Naive B cell (primary cell): ENCODE measurements at regions not wholly inside any gene's neighbourhood (a gene's known extent, or its start where the extent isn't known, plus 50 kb on each side); places are given as distances from the start of the nearest gene placed in this dataset.
A peak's percentile ranks its signal among the peaks of the same experiment; 100 is the strongest.

Source experiments
- ATAC-seq, 2 donors: fragments of 150-1000 bp; cut with Tn5 transposase; 2 replicates each; pipeline ENCODE4 v1.10.0; 2021; ENCODE audit warnings: low read depth in 2 of 2, mild to moderate bottlenecking in 2 of 2, moderate library complexity in 2 of 2
- DNase-seq: peaks from one replicate; pipeline ENCODE4 v3.0.0; 2022
- H3K27ac Mint-ChIP-seq, 6 donors: one replicate each; pipeline ENCODE4 v1.8.0; 2020 to 2022; ENCODE audit warnings: mild to moderate bottlenecking in 6 of 6, mixed read lengths in 6 of 6, moderate library complexity in 5 of 6, inconsistent platforms in 2 of 6
- H3K27me3 Mint-ChIP-seq, 3 donors: one replicate each; pipeline ENCODE4 v1.8.0; 2021 to 2022; ENCODE audit warnings: mixed read lengths in 3 of 3, mild to moderate bottlenecking in 1 of 3
- H3K36me3 Mint-ChIP-seq, 2 donors: one replicate each; pipeline ENCODE4 v1.8.0; 2020 to 2022; ENCODE audit warnings: mixed read lengths in 2 of 2, inconsistent platforms in 1 of 2, mild to moderate bottlenecking in 1 of 2
- H3K4me1 Mint-ChIP-seq, 3 donors: one replicate each; pipeline ENCODE4 v1.8.0; 2020 to 2022; ENCODE audit warnings: mixed read lengths in 3 of 3, inconsistent platforms in 1 of 3, mild to moderate bottlenecking in 1 of 3, moderate library complexity in 1 of 3
- H3K4me3 Mint-ChIP-seq, 8 donors: one replicate each; pipeline ENCODE4 v1.8.0; 2020 to 2022; ENCODE audit warnings: mild to moderate bottlenecking in 8 of 8, mixed read lengths in 8 of 8, moderate library complexity in 8 of 8, inconsistent platforms in 2 of 8
- H3K9me3 Mint-ChIP-seq, 7 donors: one replicate each; pipeline ENCODE4 v1.8.0; 2020 to 2022; ENCODE audit warnings: mixed read lengths in 7 of 7, mild to moderate bottlenecking in 5 of 7, inconsistent platforms in 2 of 7, moderate library complexity in 1 of 7

- H3K36me3 Mint-ChIP-seq, result no peaks in the 10 kb centered on the region
- peak overlapping the region in 1 of 8 donors; percentile 49 for H3K4me3 Mint-ChIP-seq
- H3K9me3 Mint-ChIP-seq, result no peaks in the 10 kb centered on the region
- no peak for ATAC-seq
- H3K4me1 Mint-ChIP-seq, result no peaks in the 10 kb centered on the region
- peaks cover 0 to 8% (median 5%) of the 10 kb centered on the region in 3 donors for H3K27me3 Mint-ChIP-seq
- no peak for DNase-seq
- no peak overlapping the region for H3K27ac Mint-ChIP-seq
Measured at GRCh38 chr18:55858661-55859515, 270.9 kb upstream of the TCF4 start.

- Mint-ChIP-seq H3K27ac (peak overlapping the region in 1 of 6 donors; percentile 63), H3K4me1 (no peaks in the 10 kb centered on the region), H3K4me3 (no peak overlapping the region), H3K9me3 (no peaks in the 10 kb centered on the region), H3K36me3 (no peaks in the 10 kb centered on the region), H3K27me3 (peaks cover 0 to 8% (median 5%) of the 10 kb centered on the region in 3 donors)
- ATAC-seq (no peak), DNase-seq (no peak)
Measured at GRCh38 chr18:55857956-55858355, 270.0 kb upstream of the TCF4 start.

GRCh38 chr18:55857409-55857808, 269.4 kb upstream of the TCF4 start:
- DNase-seq, result no peak
- Mint-ChIP-seq H3K27me3 (peaks cover 0 to 8% (median 5%) of the 10 kb centered on the region in 3 donors), H3K27ac (no peak overlapping the region), H3K4me1 (no peaks in the 10 kb centered on the region), H3K9me3 (no peaks in the 10 kb centered on the region), H3K4me3 (no peak overlapping the region), H3K36me3 (no peaks in the 10 kb centered on the region)
- ATAC-seq, result no peak

GRCh38 chr18:55856679-55857078, 268.7 kb upstream of the TCF4 start:
- Mint-ChIP-seq H3K36me3 (no peaks in the 10 kb centered on the region), H3K9me3 (no peaks in the 10 kb centered on the region), H3K27me3 (peaks cover 0 to 8% (median 5%) of the 10 kb centered on the region in 3 donors), H3K4me3 (no peak overlapping the region), H3K27ac (no peak overlapping the region), H3K4me1 (no peaks in the 10 kb centered on the region)
- ATAC-seq (no peak), DNase-seq (no peak)

GRCh38 chr18:55856229-55856628, 268.2 kb upstream of the TCF4 start:
- DNase-seq, result no peak
- H3K4me3 Mint-ChIP-seq, result no peak overlapping the region
- no peaks in the 10 kb centered on the region for H3K4me1 Mint-ChIP-seq
- H3K9me3 Mint-ChIP-seq, result no peaks in the 10 kb centered on the region
- ATAC-seq, result no peak
- peaks cover 0 to 8% (median 5%) of the 10 kb centered on the region in 3 donors for H3K27me3 Mint-ChIP-seq
- H3K36me3 Mint-ChIP-seq, result no peaks in the 10 kb centered on the region
- no peak overlapping the region for H3K27ac Mint-ChIP-seq

GRCh38 chr18:55853268-55853667, 265.3 kb upstream of the TCF4 start:
- Mint-ChIP-seq H3K4me1 (no peaks in the 10 kb centered on the region), H3K4me3 (no peak overlapping the region), H3K36me3 (no peaks in the 10 kb centered on the region), H3K27me3 (no peaks in the 10 kb centered on the region), H3K27ac (no peak overlapping the region), H3K9me3 (no peaks in the 10 kb centered on the region)
- DNase-seq (no peak), ATAC-seq (no peak)

- Mint-ChIP-seq H3K4me1 (no peaks in the 10 kb centered on the region), H3K4me3 (no peak overlapping the region), H3K9me3 (no peaks in the 10 kb centered on the region), H3K27ac (peak overlapping the region in 1 of 6 donors; percentile 6), H3K27me3 (no peaks in the 10 kb centered on the region), H3K36me3 (no peaks in the 10 kb centered on the region)
- DNase-seq (no peak), ATAC-seq (no peak)
Measured at GRCh38 chr18:55850904-55851303, 262.9 kb upstream of the TCF4 start.

GRCh38 chr18:55849391-55849790, 261.4 kb upstream of the TCF4 start:
- Mint-ChIP-seq H3K4me1 (no peaks in the 10 kb centered on the region), H3K9me3 (no peaks in the 10 kb centered on the region), H3K36me3 (no peaks in the 10 kb centered on the region), H3K27ac (no peak overlapping the region), H3K4me3 (no peak overlapping the region), H3K27me3 (no peaks in the 10 kb centered on the region)
- no peak for ATAC-seq
- no peak for DNase-seq

- ATAC-seq, result no peak
- Mint-ChIP-seq H3K4me1 (no peaks in the 10 kb centered on the region), H3K4me3 (no peak overlapping the region), H3K9me3 (no peaks in the 10 kb centered on the region), H3K36me3 (no peaks in the 10 kb centered on the region), H3K27ac (no peak overlapping the region), H3K27me3 (no peaks in the 10 kb centered on the region)
- DNase-seq, result no peak
Measured at GRCh38 chr18:55847960-55848359, 260.0 kb upstream of the TCF4 start.

- Mint-ChIP-seq H3K9me3 (peaks cover 2 to 6% (median 4%) of the 10 kb centered on the region in 7 donors), H3K27me3 (no peaks in the 10 kb centered on the region), H3K36me3 (no peaks in the 10 kb centered on the region), H3K27ac (no peak overlapping the region), H3K4me1 (no peaks in the 10 kb centered on the region), H3K4me3 (no peak overlapping the region)
- DNase-seq (no peak), ATAC-seq (no peak)
Measured at GRCh38 chr18:55845221-55845620, 257.2 kb upstream of the TCF4 start.

- H3K9me3 Mint-ChIP-seq, result peaks cover 3 to 8% (median 6%) of the 10 kb centered on the region in 7 donors
- H3K36me3 Mint-ChIP-seq, result no peaks in the 10 kb centered on the region
- DNase-seq (no peak), ATAC-seq (no peak)
- H3K4me1 Mint-ChIP-seq, result no peaks in the 10 kb centered on the region
- H3K27me3 Mint-ChIP-seq, result no peaks in the 10 kb centered on the region
- H3K4me3 Mint-ChIP-seq, result no peak overlapping the region
- peak overlapping the region in 1 of 6 donors; percentile 10 for H3K27ac Mint-ChIP-seq
Measured at GRCh38 chr18:55844382-55844781, 256.4 kb upstream of the TCF4 start.

- Mint-ChIP-seq H3K27me3 (no peaks in the 10 kb centered on the region), H3K9me3 (peaks cover 6 to 13% (median 7%) of the 10 kb centered on the region in 7 donors), H3K27ac (no peak overlapping the region), H3K4me3 (no peak overlapping the region), H3K36me3 (no peaks in the 10 kb centered on the region), H3K4me1 (peaks cover 0 to 13% (median 4%) of the 10 kb centered on the region in 3 donors)
- ATAC-seq (no peak), DNase-seq (no peak)
Measured at GRCh38 chr18:55841314-55841713, 253.3 kb upstream of the TCF4 start.

- H3K27ac Mint-ChIP-seq, result no peak overlapping the region
- H3K27me3 Mint-ChIP-seq, result no peaks in the 10 kb centered on the region
- H3K4me1 Mint-ChIP-seq, result peaks cover 0 to 13% (median 4%) of the 10 kb centered on the region in 3 donors
- ATAC-seq (no peak), DNase-seq (no peak)
- H3K36me3 Mint-ChIP-seq, result no peaks in the 10 kb centered on the region
- peaks cover 6 to 13% (median 7%) of the 10 kb centered on the region in 7 donors for H3K9me3 Mint-ChIP-seq
- H3K4me3 Mint-ChIP-seq, result no peak overlapping the region
Measured at GRCh38 chr18:55840601-55841170, 252.7 kb upstream of the TCF4 start.

GRCh38 chr18:55839343-55839742, 251.4 kb upstream of the TCF4 start:
- ATAC-seq (no peak), DNase-seq (no peak)
- H3K9me3 Mint-ChIP-seq, result peaks cover 6 to 17% (median 11%) of the 10 kb centered on the region in 7 donors
- H3K27ac Mint-ChIP-seq, result no peak overlapping the region
- H3K4me1 Mint-ChIP-seq, result peaks cover 0 to 13% (median 4%) of the 10 kb centered on the region in 3 donors
- no peaks in the 10 kb centered on the region for H3K27me3 Mint-ChIP-seq
- no peak overlapping the region for H3K4me3 Mint-ChIP-seq
- no peaks in the 10 kb centered on the region for H3K36me3 Mint-ChIP-seq
